HG03095 (cell line): ENCODE measurements at regions not wholly inside any gene's neighbourhood (a gene's known extent, or its start where the extent isn't known, plus 50 kb on each side); places are given as distances from the start of the nearest gene placed in this dataset.

Experiments
- ATAC-seq: cut with Tn5 transposase; IDR thresholded peaks from one replicate; pipeline ENCODE4 v1.9.1; 2021; ENCODE audit warnings: moderate library complexity; ENCODE audit not compliant: unreplicated experiment

DNA sequence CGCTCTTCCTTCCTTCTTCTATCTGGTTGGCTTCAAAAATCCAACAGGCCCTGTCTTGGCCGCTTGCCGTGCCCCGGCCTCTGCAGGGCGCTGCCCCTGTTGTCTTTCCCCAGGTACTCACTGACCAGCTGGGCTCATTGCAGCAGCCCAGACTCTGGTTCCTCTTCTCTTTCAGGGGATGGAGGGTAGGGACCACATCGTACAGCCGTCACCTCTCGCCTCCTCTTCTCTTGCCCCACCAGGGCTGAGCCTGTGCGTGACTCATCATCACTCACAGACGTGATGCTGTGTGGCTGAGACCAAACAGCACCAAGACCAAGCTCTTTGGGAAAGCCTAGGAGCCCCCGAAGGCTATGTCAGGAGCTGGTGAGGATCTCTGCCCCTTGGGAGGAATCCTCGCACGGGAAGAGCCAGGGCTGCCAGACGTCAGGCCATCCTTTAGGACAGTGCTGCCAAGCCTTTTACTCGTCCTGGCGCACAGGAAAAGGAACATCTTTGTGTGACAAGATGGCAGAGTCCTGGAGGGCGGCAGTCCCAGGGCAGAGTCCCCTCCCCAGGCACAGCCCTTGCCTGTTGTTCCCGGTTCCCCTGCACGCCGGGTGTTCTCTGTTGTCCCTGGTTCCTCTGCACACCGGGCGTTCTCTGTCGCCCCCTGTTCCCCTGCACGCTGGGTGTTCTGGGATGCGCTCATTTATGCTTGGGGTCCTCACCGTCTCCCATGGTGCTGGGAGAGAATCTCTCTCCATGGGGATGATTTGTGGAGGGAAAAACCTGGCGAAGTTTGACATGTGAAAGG, 188.5 kb upstream of the SHH start:
- ATAC-seq, result no peak

GRCh38 chr7:155999631-156000489, 187.6 kb upstream of the SHH start:
- no peak for ATAC-seq

DNA sequence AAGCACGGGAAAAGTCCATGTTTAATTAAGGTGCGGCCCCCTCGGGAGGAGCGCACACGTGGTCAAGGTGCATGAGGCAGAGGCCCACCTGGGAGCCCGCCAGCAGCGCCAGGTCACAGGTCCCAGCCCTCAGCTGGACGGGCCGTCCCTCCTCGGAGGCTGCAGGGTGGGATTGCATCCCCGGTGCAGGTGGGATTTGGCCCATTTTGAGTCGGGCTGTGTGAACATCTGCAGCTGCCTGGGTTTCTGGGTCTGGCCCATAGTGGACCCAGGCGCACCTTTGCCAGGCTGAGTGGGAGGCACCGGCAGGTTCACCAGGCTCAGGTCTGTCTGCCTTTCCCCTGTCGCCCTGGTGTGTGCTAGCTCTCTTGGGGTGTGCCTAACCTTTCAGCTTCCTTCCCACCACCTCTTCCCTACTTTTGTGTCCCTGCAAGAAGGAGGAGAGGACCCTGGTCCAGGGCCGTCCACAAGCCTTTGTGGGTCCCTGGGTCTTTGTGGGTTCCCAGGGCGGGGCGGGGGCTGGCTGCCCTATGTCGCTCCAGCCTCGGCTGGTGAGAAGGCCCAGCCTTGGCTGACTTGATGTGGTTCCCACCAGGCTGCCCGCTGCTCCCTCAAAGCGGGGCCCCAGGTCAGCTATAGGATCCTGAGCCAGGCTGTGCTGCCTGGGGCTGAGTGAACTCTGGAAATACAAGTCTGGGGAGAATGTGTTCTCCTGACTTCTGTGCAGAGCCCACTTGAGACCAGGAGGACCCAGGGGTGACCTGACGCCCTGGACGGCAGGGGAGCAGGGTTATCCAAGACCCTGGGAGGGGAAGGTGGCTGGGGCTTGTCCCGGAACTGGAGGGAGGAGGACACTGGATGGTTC, 186.7 kb upstream of the SHH start:
- no peak for ATAC-seq

DNA sequence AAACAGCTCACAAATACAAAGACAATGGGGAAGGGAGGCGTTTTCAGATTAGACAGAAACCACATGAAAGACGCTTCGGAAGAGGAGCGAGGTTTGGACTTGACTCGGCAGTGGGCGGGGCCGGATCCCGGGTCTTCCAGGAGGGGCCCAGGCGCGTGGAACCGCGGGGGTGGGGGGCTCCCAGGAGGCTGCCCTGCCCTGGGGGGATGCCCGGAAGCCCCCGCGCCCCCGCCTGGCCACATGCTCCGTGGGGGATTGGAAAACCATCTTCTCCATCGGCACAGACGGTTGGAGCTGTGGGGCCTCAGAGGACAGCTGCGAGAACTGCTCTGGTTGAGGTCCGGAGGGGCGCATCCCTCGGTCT, 186.0 kb upstream of the SHH start:
- no peak for ATAC-seq

GRCh38 chr7:155997431-155998327, 185.4 kb upstream of the SHH start:
- no peak for ATAC-seq

- ATAC-seq, result no peak
These were observed 184.5 kb upstream of the SHH start for GRCh38 chr7:155996718-155997280.

GRCh38 chr7:155995183-155995612, 182.9 kb upstream of the SHH start:
- no peak for ATAC-seq

GRCh38 chr7:155994279-155994811, 182.1 kb upstream of the SHH start:
- no peak for ATAC-seq

- no peak for ATAC-seq
These were observed 181.4 kb upstream of the SHH start for GRCh38 chr7:155993420-155994278.

DNA sequence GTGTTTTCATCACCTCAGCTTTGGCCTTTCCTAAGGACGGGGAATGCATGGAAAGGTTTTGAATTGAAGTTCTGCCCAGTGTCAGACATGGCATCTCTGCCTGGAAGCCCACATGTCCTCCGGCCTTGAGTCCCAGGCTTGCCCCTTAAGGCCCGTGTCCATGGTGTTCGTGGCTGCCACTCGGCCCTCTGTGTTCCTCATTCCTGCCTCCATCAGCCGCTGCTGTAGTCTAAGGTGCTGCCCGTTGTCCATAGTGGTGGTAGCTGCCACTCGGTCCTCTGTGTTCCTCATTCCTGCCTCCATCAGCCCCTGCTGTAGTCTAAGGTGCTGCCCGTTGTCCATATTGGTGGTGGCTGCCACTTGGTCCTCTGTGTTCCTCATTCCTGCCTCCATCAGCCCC, 180.7 kb upstream of the SHH start:
- ATAC-seq, result no peak

- no peak for ATAC-seq
These were observed 180.3 kb upstream of the SHH start for GRCh38 chr7:155992538-155992937.

- ATAC-seq, result no peak
These were observed 179.8 kb upstream of the SHH start for GRCh38 chr7:155992107-155992506.

GRCh38 chr7:155991470-155991869, 179.2 kb upstream of the SHH start:
- ATAC-seq, result no peak

DNA sequence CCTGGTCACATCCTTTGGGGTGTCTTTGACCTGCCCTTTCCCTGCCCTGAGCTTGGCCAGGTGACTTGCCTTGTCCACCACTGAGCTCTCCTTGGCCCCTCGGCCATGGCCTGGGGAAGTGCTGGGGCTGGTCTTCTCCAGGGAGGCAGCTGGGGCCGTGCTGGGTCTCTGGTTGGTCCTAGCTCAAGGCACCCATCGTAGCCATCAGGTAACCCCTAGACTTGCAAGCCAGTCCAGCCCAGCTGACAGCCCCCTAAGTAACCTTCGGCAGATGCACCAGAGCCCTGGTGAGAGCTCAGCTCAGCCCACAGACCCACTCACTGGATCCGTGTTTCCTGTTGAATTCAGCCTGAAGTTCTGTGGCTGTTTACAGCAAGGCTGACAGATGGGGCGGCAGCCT, 176.2 kb upstream of the SHH start:
- ATAC-seq, result no peak

GRCh38 chr7:155987681-155988235, 175.5 kb upstream of the SHH start:
- no peak for ATAC-seq

DNA sequence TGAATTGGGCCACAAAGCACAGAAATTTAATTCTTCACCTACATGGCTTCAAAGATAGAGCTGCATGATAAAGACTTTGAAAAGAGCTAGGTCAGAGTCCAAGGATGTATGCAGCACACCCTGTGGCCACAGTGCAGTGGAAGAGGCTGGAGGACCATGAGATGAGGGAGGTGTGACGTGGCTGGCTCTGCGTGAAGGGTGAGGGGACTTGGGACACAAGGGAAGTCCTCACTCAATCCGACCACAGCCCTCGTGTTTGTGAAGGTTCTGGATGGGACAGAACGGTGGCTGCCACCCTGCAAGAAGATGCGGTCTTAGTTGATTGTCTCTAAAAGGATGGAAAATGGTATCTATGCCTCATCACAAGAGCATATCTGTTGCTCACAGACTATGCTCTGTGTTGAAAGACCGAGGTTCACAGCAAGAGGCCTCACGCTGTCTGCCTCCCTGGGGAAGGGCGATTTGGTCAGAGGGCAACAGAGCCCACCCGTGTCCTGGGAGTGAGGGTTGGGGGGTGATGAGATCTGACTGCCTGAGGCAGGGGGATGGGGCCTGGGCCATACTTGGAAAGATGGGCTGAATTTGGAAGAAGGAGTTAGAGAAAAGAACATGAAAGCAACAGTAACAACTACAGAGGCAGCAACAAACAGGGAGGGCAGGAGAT, 174.4 kb upstream of the SHH start:
- ATAC-seq, result no peak

DNA sequence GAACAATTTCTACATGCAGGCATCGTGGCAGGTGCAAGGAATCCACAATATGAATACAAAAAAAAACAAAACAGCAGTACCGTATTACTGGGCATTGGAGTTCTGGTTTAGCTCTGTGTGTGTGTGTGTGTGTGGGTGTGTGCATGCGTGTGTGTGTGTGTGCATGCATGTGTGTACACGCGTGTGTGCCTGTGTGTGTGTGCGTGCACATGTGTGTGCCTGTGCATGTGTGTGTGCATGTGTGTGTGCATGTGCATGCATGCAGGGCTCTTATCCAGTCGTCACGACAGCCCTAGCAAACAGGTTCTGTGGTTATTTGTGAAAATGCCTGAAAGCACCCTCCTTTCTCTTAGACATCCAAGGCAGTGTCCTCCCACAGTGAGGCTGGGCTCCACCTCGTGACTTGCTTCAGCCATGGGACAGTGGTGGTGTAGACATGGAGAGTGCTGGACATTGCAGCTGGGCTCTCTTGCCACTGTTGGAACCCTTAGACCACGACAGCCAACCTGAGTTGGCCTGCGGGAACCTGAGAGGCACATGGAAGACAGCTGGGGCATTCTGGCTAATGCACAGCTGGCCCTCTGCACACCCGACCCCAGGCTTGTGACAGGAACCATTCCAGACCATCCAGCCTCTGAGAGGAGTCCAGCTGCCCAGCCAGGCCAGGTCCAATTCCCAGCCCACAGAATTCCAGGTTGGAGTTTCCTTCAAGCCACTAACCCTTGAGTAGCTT, 173.4 kb upstream of the SHH start:
- ATAC-seq, result no peak
